ENCODE measurements at regions not wholly inside any gene's neighbourhood (a gene's known extent, or its start where the extent isn't known, plus 50 kb on each side); places are given as distances from the start of the nearest gene placed in this dataset.
"Not testable (repeated sequence)": the region's sequence is repeated elsewhere in the genome, so short reads cannot be mapped to it uniquely, and the experiment has no call there.

DNA sequence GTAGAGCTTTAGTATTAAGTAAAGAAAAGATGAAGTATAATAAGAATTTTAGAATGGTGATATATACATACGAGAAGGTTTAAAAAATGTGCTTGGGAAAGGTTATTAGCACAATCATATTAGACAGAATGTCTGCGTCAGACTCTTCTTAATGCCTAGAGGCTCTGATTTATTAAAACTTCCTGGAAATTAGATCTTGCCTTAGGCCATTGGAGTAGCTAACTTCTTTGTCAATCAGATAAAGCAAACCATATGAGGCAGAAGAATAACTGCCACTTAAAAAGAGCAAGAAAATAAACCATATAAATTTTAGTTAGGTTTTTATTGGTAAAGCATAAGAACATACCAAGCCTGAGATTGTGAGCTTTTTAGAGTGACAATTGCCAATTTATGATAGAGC, 309.1 kb downstream of the TLL1 start:
- H3K4me3 ChIP-seq (ENCODE audit: low read depth, low read length): no peak overlapping the region
- TF ChIP-seq, protein P1, sequence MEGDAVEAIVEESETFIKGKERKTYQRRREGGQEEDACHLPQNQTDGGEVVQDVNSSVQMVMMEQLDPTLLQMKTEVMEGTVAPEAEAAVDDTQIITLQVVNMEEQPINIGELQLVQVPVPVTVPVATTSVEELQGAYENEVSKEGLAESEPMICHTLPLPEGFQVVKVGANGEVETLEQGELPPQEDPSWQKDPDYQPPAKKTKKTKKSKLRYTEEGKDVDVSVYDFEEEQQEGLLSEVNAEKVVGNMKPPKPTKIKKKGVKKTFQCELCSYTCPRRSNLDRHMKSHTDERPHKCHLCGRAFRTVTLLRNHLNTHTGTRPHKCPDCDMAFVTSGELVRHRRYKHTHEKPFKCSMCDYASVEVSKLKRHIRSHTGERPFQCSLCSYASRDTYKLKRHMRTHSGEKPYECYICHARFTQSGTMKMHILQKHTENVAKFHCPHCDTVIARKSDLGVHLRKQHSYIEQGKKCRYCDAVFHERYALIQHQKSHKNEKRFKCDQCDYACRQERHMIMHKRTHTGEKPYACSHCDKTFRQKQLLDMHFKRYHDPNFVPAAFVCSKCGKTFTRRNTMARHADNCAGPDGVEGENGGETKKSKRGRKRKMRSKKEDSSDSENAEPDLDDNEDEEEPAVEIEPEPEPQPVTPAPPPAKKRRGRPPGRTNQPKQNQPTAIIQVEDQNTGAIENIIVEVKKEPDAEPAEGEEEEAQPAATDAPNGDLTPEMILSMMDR (IDR thresholded peaks at IDR 0.05; ENCODE audit: insufficient read depth, low read depth, low read length, missing control alignments): no peak
- DNase-seq (ENCODE audit: low read depth): no peak

DNA sequence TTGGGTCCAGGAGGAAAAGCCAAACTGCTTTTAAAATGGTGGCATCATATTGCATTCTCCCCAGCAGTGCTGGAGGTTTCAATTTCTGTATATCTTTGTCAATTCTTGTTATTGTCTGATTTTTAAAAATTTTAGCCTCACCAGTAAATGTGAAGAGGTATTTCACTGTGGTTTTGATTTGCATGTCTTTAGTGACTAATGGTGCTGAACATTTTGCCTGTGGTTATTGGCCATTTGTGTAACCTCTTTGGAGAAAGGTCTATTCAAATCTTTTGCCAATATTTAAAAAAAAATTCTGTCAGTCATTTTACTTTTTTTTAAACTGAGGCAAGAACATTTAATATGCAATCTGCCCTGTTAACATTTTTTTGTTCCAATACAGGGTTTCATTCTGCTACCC, 322.1 kb downstream of the TLL1 start:
- TF ChIP-seq, protein P1 (IDR thresholded peaks at IDR 0.05; ENCODE audit: insufficient read depth, low read depth, low read length, missing control alignments): no peak
- no peak overlapping the region for H3K4me3 ChIP-seq (ENCODE audit: low read depth, low read length)
- DNase-seq (ENCODE audit: low read depth): no peak

- no peak overlapping the region for H3K4me3 ChIP-seq (ENCODE audit: low read depth, low read length)
- TF ChIP-seq, protein P1 (IDR thresholded peaks at IDR 0.05; ENCODE audit: insufficient read depth, low read depth, low read length, missing control alignments): no peak
- DNase-seq (ENCODE audit: low read depth): no peak
These were observed 324.1 kb downstream of the TLL1 start for GRCh38 chr4:166197166-166197565.

GRCh38 chr4:166198041-166198440, 325.0 kb downstream of the TLL1 start:
- H3K4me3 ChIP-seq (ENCODE audit: low read depth, low read length): no peak overlapping the region
- DNase-seq (ENCODE audit: low read depth): no peak
- TF ChIP-seq, protein P1 (IDR thresholded peaks at IDR 0.05; ENCODE audit: insufficient read depth, low read depth, low read length, missing control alignments): no peak

DNA sequence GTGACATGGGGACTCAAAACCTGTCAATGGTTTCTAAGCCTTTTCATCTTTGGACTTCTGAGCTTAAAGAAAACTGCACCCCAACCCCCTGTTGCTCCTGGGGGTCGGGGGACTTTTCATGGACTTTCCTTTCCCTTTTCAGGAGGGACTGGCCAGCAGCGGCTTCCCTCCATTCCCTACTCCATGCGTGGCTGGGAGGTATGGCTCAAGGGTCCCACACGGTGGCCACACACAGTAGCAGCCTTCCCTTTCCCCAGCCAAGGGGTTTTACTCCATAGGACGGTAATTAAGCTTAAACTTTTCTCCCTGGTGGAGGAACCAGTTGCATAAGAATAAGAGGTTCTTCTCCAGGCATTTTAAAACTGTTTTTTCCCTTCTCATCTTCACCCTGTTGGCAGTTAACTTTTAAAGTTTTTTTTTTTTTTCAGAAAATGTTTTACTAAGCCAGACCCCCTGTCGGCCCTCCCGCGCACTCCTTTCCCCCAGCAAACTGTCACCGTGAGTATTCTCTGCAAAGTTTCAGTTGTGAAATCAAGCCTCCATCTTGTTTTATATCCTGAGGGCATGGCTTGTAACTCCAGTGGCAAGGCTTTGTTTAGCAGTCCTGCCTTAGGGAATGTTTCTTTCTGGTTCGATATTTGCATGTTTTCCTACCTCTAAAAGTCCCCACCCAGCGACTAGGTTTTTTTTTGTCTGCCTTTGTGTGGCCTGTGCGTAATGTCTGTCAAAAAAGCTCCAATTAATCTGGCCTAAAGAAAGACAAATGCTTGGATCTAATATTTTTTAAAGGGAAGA, 325.7 kb downstream of the TLL1 start:
- TF ChIP-seq, protein P1 (IDR thresholded peaks at IDR 0.05; ENCODE audit: insufficient read depth, low read depth, low read length, missing control alignments): no peak
- no peak overlapping the region for H3K4me3 ChIP-seq (ENCODE audit: low read depth, low read length)
- DNase-seq (ENCODE audit: low read depth): no peak

DNA sequence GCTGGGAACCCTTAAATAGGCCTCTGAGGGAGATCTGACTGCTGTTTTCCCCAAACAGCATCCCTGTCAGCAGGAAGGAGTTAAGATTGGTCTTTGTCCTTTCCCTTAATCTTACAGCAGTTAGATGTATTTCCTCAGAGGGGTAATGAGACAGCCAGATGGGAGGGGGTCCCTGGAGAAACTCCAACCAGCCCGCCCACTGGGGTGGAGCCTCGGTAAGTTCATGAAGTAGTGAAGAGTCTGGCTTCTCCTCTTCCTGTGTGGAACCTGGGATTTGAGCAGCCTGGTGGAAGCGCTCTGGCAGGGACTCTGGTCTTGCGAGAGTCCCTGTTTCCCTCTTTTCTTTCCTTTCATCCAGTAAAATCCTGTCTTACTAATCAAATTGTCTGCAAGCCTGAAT, 330.0 kb downstream of the TLL1 start:
- no peak overlapping the region for H3K4me3 ChIP-seq (ENCODE audit: low read depth, low read length)
- TF ChIP-seq, protein P1 (IDR thresholded peaks at IDR 0.05; ENCODE audit: insufficient read depth, low read depth, low read length, missing control alignments): no peak
- DNase-seq (ENCODE audit: low read depth): no peak

GRCh38 chr4:166212326-166212725, 339.3 kb downstream of the TLL1 start:
- not testable (repeated sequence) for DNase-seq (ENCODE audit: low read depth); H3K4me3 ChIP-seq (ENCODE audit: low read depth, low read length)
